Activated CD4-positive, CD25-positive, alpha-beta regulatory T cell (primary cell): ENCODE measurements at regions not wholly inside any gene's neighbourhood (a gene's known extent, or its start where the extent isn't known, plus 50 kb on each side); places are given as distances from the start of the nearest gene placed in this dataset.

ENCODE experiments used
- DNase-seq, 4 experiments: peaks; one replicate each; lab custom pipeline; 2025; lab: John Stamatoyannopoulos, UW

GRCh38 chr2:41400088-41400665 lies 647.6 kb upstream of the PKDCC start:
- no peak for DNase-seq

DNA sequence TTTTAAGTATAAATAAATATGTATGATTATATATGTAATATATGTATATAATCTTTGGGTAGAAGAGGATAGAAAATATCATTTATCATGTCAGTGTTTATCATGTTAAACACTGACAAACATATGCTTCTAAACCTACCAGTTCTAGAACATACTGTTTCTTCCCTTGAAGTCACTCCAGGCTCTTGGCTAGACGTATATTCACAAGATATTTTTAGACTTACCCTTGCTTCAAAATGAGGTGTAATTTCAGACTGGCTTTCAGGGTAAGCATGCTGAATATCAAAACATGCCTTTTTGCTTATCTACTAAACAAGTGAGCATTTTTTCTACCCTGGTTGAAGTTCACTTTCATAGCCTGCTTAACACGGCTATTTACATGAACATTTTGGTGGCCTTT lies 642.4 kb upstream of the PKDCC start:
- no peak for DNase-seq

GRCh38 chr2:41409328-41409727 lies 638.5 kb upstream of the PKDCC start:
- no peak for DNase-seq

DNA sequence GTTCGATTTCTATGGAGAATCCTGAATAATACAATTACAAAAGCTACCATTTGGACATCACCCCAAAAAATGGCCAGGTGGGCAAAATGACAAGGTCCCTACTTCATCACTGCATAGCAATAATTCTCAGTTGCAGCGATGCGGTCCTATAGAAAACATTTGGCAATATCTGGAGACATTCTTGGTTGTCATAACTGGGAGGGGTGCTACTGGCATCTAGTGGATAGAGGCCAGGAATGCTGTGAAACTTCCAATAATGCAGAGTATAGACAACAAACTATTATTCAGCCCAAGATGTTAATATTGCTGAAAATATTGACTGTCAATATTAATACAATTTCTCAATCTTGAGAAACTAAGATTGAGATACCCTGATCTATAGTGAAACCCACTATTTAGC lies 637.8 kb upstream of the PKDCC start:
- no peak for DNase-seq

GRCh38 chr2:41413813-41414485 lies 633.9 kb upstream of the PKDCC start:
- no peak for DNase-seq

GRCh38 chr2:41414486-41415230 lies 633.2 kb upstream of the PKDCC start:
- no peak for DNase-seq

GRCh38 chr2:41417511-41417910 lies 630.3 kb upstream of the PKDCC start:
- DNase-seq: no peak

DNA sequence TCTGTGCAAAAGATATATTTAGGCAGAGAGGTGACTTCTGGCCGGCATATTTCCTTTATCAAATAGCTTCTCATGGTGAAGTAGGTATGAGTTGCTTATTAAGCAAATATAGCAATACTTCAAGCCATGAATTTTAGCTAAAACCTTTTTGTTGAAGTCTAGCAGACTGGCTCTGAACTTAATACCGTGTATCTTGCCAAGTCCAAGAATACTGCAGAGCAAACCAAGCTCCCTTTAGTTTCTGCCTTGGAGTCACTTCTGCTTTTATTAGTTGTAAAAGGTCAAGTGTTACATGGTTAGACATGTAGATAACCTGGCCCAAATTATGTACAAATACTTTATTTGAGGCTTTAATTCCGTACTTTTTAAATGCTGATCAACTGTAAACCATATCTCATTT lies 627.6 kb upstream of the PKDCC start:
- no peak for DNase-seq

DNA sequence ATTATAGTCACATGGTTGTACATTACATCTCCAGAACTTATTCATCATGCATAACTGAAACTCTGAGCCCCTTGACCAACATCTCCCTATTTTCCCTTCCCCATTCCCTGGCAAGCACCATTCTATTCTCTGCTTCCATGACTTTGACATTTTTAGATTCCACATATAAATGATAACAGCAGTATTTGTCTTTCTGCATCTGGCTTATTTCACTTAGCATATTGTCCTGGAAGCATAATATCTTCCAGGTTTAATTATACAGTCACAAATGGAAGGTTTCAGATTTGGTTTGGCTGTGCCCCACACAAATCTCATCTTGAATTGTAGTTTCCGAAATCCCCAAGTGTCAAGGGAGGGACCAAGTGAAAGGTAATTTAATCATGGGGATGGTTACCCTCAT lies 626.9 kb upstream of the PKDCC start:
- DNase-seq: no peak

GRCh38 chr2:41431756-41432155 lies 616.1 kb upstream of the PKDCC start:
- no peak for DNase-seq

DNA sequence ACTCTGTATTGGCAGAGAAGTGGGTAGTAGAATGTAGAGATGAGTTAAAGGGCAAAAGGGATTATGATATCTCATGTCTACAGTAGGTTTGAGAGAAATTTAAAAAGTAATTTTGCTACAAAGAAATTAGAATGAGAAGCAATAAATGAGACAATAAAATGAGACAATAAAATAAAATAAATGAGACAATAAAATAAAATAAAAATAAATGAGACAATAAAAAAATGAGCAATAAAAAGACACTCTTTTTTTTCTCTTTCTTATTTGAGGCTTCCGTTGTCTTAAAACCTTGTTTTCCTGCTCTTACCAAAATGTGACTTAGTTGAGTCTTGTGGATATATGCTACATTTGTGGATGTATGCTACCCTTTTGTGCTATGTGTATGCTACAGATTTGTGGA lies 615.4 kb upstream of the PKDCC start:
- DNase-seq: no peak

DNA sequence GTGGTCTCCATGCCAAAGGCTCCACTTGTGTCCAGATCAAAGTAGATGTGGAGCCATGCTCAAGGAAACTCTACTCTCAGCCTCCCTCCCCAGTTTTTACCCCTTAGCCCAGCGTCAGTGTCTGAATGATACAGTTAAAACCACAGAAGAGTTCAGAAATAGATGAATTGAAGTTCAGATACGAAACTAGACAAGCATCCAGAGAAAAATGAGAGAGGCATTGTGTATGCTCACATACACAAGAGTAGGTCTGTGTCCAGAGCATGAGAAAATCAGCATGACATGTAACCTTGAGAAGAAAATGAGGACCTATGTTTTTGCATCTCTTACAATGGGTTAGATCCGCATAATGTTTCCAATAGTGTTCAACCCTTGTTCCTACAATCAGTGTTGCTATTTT lies 612.8 kb upstream of the PKDCC start:
- DNase-seq: no peak

DNA sequence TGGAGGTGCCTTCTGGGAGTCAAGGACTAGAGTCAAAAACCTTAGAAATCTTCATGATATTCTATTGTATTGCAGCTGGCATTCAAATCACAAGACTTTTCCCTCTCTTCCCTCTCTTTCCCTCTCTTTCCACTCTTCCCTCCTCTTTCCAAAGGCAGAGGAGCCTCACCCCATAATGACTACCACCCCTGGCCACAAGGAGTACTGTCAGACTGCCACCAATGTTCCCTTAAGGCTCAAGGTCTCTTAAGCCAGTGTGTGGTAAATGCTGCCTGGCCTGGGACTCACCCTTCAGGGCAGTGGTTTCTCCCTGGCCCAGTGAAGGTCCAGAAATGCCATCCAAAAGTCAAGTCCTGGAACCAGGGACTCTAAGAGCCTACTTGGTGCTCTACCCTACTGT lies 605.9 kb upstream of the PKDCC start:
- no peak for DNase-seq

- DNase-seq: no peak
These were observed 602.0 kb upstream of the PKDCC start for GRCh38 chr2:41445865-41446264.

GRCh38 chr2:41446266-41446665 lies 601.6 kb upstream of the PKDCC start:
- DNase-seq: no peak

- DNase-seq: no peak
These were observed 599.6 kb upstream of the PKDCC start for GRCh38 chr2:41448221-41448620.

GRCh38 chr2:41457026-41457425 lies 590.8 kb upstream of the PKDCC start:
- DNase-seq: no peak

DNA sequence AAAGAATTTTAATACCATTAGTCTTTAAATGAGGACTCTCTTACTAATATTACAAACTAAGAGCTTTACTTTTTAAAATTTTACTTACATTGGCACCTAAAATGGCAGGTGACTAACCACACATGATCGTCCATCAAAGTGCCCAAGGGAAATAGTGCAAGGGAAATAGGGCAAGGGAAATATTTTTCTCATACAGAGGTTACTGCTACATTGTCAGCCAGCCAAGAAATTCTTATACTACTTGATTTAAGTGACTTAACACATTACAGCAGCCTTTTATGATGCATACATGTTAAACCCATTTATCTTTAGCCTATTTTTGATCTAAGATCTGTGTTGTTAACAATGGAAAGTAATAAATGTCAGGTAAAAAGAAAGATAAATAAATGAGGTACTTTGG lies 587.2 kb upstream of the PKDCC start:
- no peak for DNase-seq

GRCh38 chr2:41464395-41464794 lies 583.4 kb upstream of the PKDCC start:
- no peak for DNase-seq

DNA sequence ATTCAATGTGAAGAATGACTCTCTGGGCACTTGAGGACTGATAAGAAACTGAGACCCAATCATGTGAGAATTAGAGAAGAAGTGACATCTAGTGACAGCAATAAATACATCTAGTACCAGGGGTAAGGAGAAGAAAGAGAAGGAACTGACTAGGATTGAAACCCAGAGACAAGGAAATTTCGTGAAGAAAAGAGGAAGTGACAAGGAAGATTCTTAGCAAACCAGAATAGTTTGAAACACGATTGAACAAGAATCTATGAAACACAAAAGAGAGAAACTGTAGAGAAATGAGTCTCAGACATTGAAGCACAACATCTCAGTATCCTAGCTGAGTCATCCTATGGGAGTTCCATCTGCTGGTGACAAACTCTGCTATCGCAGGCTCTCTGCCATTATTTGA lies 571.9 kb upstream of the PKDCC start:
- DNase-seq: no peak

GRCh38 chr2:41482659-41483058 lies 565.2 kb upstream of the PKDCC start:
- no peak for DNase-seq

- DNase-seq: no peak
These were observed 564.6 kb upstream of the PKDCC start for GRCh38 chr2:41483226-41483625.
